Left ventricle myocardium inferior (tissue), 1 donor: ENCODE measurements at regions not wholly inside any gene's neighbourhood (a gene's known extent, or its start where the extent isn't known, plus 50 kb on each side); places are given as distances from the start of the nearest gene placed in this dataset.

ENCODE experiments used
- DNase-seq: peaks from one replicate; pipeline ENCODE4 v3.0.0-alpha.2; 2020
- H3K27ac ChIP-seq: fragments of 200-600 bp; replicated peaks from 2 replicates; pipeline ENCODE4 v1.8.0; 2021
- H3K27me3 ChIP-seq: fragments of 200-600 bp; 2 replicates; pipeline ENCODE4 v1.8.0; 2021; ENCODE audit warnings: low read depth
- H3K36me3 ChIP-seq: fragments of 200-600 bp; 2 replicates; pipeline ENCODE4 v1.8.0; 2021
- H3K4me1 ChIP-seq: fragments of 200-600 bp; 2 replicates; pipeline ENCODE4 v1.8.0; 2021
- H3K4me3 ChIP-seq: fragments of 200-600 bp; 2 replicates; pipeline ENCODE4 v1.8.0; 2021; ENCODE audit warnings: mild to moderate bottlenecking, moderate library complexity
- H3K9me3 ChIP-seq: fragments of 200-600 bp; replicated peaks from 2 replicates; pipeline ENCODE4 v1.8.0; 2021
- intact Hi-C: fragments of 100-400 bp; cut with micrococcal nuclease; formaldehyde crosslinking; loops from one replicate; pipeline ENCODE4 v1.11.0; 2022
- TF ChIP-seq, protein P1 (sequence below): fragments of 200-600 bp; IDR thresholded peaks from 2 replicates; pipeline ENCODE4 v1.8.0; 2021; ENCODE audit warnings: antibody characterized with exemption, mild to moderate bottlenecking, borderline replicate concordance
- donor health status: DM: no; HTN: yes; CAD: no; lungs with severe emphysema.

GRCh38 chr15:35701402-35702046 lies 155.6 kb upstream of the DPH6 start:
- no peak overlapping the region for H3K4me3 ChIP-seq
- intact Hi-C loops, result no loop called here
- H3K27me3 ChIP-seq, result no peaks in the 10 kb centered on the region
- H3K9me3 ChIP-seq, result no peaks in the 10 kb centered on the region
- H3K36me3 ChIP-seq, result no peaks in the 10 kb centered on the region
- TF ChIP-seq, protein P1, sequence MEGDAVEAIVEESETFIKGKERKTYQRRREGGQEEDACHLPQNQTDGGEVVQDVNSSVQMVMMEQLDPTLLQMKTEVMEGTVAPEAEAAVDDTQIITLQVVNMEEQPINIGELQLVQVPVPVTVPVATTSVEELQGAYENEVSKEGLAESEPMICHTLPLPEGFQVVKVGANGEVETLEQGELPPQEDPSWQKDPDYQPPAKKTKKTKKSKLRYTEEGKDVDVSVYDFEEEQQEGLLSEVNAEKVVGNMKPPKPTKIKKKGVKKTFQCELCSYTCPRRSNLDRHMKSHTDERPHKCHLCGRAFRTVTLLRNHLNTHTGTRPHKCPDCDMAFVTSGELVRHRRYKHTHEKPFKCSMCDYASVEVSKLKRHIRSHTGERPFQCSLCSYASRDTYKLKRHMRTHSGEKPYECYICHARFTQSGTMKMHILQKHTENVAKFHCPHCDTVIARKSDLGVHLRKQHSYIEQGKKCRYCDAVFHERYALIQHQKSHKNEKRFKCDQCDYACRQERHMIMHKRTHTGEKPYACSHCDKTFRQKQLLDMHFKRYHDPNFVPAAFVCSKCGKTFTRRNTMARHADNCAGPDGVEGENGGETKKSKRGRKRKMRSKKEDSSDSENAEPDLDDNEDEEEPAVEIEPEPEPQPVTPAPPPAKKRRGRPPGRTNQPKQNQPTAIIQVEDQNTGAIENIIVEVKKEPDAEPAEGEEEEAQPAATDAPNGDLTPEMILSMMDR, result no peak
- DNase-seq, result no peak
- peak overlapping the region; percentile 27 for H3K27ac ChIP-seq
- H3K4me1 ChIP-seq, result peaks cover 58% of the 10 kb centered on the region

DNA sequence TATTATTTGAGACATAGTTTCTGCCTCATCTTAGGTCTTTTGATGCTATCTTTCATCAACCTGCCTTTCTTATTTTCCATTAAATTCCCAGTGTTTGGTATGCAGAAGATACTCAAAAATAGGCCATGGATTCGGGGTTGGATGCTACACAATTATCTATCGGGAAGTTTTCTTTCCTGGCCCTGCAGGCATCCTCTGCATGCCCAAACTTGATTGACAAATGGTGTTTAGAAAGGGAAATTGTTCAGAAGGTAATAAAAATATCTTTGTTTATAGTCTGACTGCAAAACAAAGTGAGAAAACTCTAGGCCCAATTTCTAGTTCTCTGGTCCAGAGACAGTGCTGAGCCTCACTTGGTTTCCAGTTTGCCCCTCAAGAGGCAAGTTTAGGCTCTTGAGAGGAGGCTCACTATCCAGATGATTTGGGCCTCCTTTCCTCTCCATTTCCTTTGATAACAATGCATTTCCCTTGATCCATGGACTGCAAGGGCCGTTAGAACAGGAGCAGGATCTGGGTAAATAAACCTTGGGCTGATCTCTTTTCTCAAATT lies 157.1 kb upstream of the DPH6 start:
- intact Hi-C loops, result no loop called here
- no peaks in the 10 kb centered on the region for H3K27me3 ChIP-seq
- TF ChIP-seq, protein P1, result no peak
- H3K27ac ChIP-seq, result peak overlapping the region; percentile 20
- H3K9me3 ChIP-seq, result no peaks in the 10 kb centered on the region
- H3K36me3 ChIP-seq, result no peaks in the 10 kb centered on the region
- peaks cover 47% of the 10 kb centered on the region for H3K4me1 ChIP-seq
- no peak overlapping the region for H3K4me3 ChIP-seq
- DNase-seq, result no peak

GRCh38 chr15:35705030-35705883 lies 159.3 kb upstream of the DPH6 start:
- no peak overlapping the region for H3K4me3 ChIP-seq
- no peaks in the 10 kb centered on the region for H3K27me3 ChIP-seq
- no peaks in the 10 kb centered on the region for H3K36me3 ChIP-seq
- intact Hi-C loops, result no loop called here
- H3K27ac ChIP-seq, result peak overlapping the region; percentile 90
- no peaks in the 10 kb centered on the region for H3K9me3 ChIP-seq
- H3K4me1 ChIP-seq, result peaks cover 39% of the 10 kb centered on the region
- TF ChIP-seq, protein P1, result no peak
- DNase-seq, result no peak

DNA sequence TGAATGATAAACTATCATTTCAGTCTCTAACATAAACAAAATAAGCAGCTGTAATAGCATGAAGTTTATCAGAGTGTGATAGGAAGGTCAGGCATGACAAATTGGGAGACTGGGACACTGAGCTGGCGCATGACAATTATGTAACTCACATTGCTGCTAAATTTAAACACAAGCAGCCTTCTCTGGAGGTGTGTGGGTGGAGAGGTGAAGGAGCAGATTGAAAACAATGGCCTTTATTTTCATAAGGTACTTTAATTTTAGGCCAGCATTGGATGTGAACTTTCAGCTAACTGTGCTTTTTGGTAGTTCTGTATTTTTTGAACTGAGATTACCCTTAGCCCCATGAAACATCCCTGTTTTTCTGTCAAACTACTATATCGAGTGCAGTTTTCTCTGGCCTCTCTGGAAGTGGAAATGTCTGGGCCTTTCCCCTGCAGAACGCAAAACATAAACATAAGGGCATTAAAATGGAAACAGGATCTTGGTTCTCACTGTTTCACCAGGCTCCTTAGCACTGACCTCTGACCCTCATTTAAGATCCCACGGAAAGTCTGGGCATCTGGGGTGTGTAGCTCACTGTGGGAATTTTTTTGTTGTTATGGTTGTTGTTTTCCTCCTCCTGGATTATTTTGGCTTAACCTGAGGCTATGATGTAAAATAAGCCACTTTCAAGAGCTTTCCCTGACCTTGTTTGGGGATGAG lies 160.1 kb upstream of the DPH6 start:
- DNase-seq, result peak; percentile 17
- peak overlapping the region; percentile 90 for H3K27ac ChIP-seq
- TF ChIP-seq, protein P1, result no peak

GRCh38 chr15:35712956-35713355 lies 167.0 kb upstream of the DPH6 start:
- TF ChIP-seq, protein P1, result no peak
- no peaks in the 10 kb centered on the region for H3K4me1 ChIP-seq
- H3K4me3 ChIP-seq, result no peak overlapping the region
- H3K36me3 ChIP-seq, result no peaks in the 10 kb centered on the region
- no peak for DNase-seq
- no peaks in the 10 kb centered on the region for H3K9me3 ChIP-seq
- H3K27ac ChIP-seq, result no peak overlapping the region
- H3K27me3 ChIP-seq, result no peaks in the 10 kb centered on the region
- intact Hi-C loops, result no loop called here

More for the DNA sequence above, 160.1 kb upstream of the DPH6 start:
- intact Hi-C loops, result no loop called here
- no peaks in the 10 kb centered on the region for H3K9me3 ChIP-seq
- peaks cover 39% of the 10 kb centered on the region for H3K4me1 ChIP-seq
- no peak overlapping the region for H3K4me3 ChIP-seq
- no peaks in the 10 kb centered on the region for H3K36me3 ChIP-seq
- no peaks in the 10 kb centered on the region for H3K27me3 ChIP-seq
